Endodermal cell (in vitro differentiated cells): ENCODE measurements at regions not wholly inside any gene's neighbourhood (a gene's known extent, or its start where the extent isn't known, plus 50 kb on each side); places are given as distances from the start of the nearest gene placed in this dataset.

Source experiments
- DNase-seq: peaks from one replicate; pipeline ENCODE4 v3.0.0-alpha.2; 2017
- H3K27ac ChIP-seq: 2 replicates; pipeline ENCODE4 v1.5.1; 2013; ENCODE audit warnings: mild to moderate bottlenecking, low read depth, low read length, moderate library complexity
- H3K27me3 ChIP-seq: 2 replicates; pipeline ENCODE4 v1.6.1; 2013; ENCODE audit warnings: mild to moderate bottlenecking, low read length, moderate library complexity; ENCODE audit not compliant: insufficient read depth, control insufficient read depth, poor library complexity, severe bottlenecking
- H3K36me3 ChIP-seq: 2 replicates; pipeline ENCODE4 v1.7.0; 2013; ENCODE audit warnings: mild to moderate bottlenecking, low read length, moderate library complexity; ENCODE audit not compliant: control insufficient read depth, insufficient read depth
- H3K4me1 ChIP-seq: one replicate; pipeline ENCODE4 v1.7.0; 2013; ENCODE audit warnings: low read length; ENCODE audit not compliant: control insufficient read depth, insufficient read depth
- H3K4me3 ChIP-seq: 2 replicates; pipeline ENCODE4 v1.5.1; 2013; ENCODE audit warnings: mild to moderate bottlenecking, low read length, moderate library complexity
- H3K9ac ChIP-seq: 2 replicates; pipeline ENCODE4 v1.6.1; 2013; ENCODE audit warnings: mild to moderate bottlenecking, low read length, moderate library complexity; ENCODE audit not compliant: poor library complexity, severe bottlenecking; ENCODE audit errors: extremely low read depth
- H3K9me3 ChIP-seq: 2 replicates; pipeline ENCODE4 v1.6.1; 2013; ENCODE audit warnings: mild to moderate bottlenecking, low read length, moderate library complexity; ENCODE audit not compliant: control insufficient read depth
- H3K27ac Mint-ChIP-seq: 2 replicates; pipeline ENCODE4 v1.8.0; 2020; ENCODE audit warnings: mixed read lengths
- H3K27me3 Mint-ChIP-seq: 2 replicates; pipeline ENCODE4 v1.8.0; 2021; ENCODE audit warnings: mild to moderate bottlenecking, mixed read lengths; ENCODE audit not compliant: insufficient read depth
- H3K36me3 Mint-ChIP-seq: 2 replicates; pipeline ENCODE4 v1.8.0; 2020; ENCODE audit warnings: low read depth, mixed read lengths
- H3K4me1 Mint-ChIP-seq: 2 replicates; pipeline ENCODE4 v1.8.0; 2020; ENCODE audit warnings: mixed read lengths
- H3K4me3 Mint-ChIP-seq: 2 replicates; pipeline ENCODE4 v1.8.0; 2020; ENCODE audit warnings: mild to moderate bottlenecking, moderate library complexity, mixed read lengths
- H3K9me3 Mint-ChIP-seq: 2 replicates; pipeline ENCODE4 v1.8.0; 2020; ENCODE audit warnings: mild to moderate bottlenecking, mixed read lengths
- CTCF ChIP-seq: fragments of 200-600 bp; sonication (generic); conservative IDR thresholded peaks from 2 replicates; pipeline ENCODE4 v1.5.0; 2021; ENCODE audit warnings: antibody characterized with exemption, mild to moderate bottlenecking
- WGBS, 2 experiments: methylation state at CpG; one replicate each; pipeline versions ENCODE4 v1.1.5 to v1.1.7; 2013; ENCODE audit warnings: missing lambda C conversion rate in 2 of 2, mixed read lengths in 1 of 2; ENCODE audit not compliant: insufficient coverage in 1 of 2, insufficient read length in 1 of 2; 5-methylcytosine and 5-hydroxymethylcytosine counted together

GRCh38 chr14:106802413-106803364, 1276.3 kb downstream of the TMEM121 start:
- Histone ChIP-seq H3K4me1 (no peaks in the 10 kb centered on the region), H3K27ac (no peak overlapping the region), H3K27me3 (no peaks in the 10 kb centered on the region), H3K9ac (no peak overlapping the region), H3K9me3 (peaks cover 80% of the 10 kb centered on the region), H3K4me3 (no peak overlapping the region), H3K36me3 (no peaks in the 10 kb centered on the region)
- no peak for TF ChIP-seq CTCF
- DNase-seq, result peak; percentile 44
- Mint-ChIP-seq H3K27me3 (no peaks in the 10 kb centered on the region), H3K4me3 (no peak overlapping the region), H3K4me1 (no peaks in the 10 kb centered on the region), H3K9me3 (peaks cover 82% of the 10 kb centered on the region), H3K27ac (no peak overlapping the region), H3K36me3 (no peaks in the 10 kb centered on the region)
- 78 to 82% methylated on average over 17 to 26 of the region's 26 CpGs for WGBS, 2 experiments

GRCh38 chr14:106803379-106803778, 1277.0 kb downstream of the TMEM121 start:
- no peak overlapping the region for H3K9ac ChIP-seq
- no peaks in the 10 kb centered on the region for H3K4me1 Mint-ChIP-seq
- H3K4me3 Mint-ChIP-seq, result no peak overlapping the region
- H3K27me3 Mint-ChIP-seq, result no peaks in the 10 kb centered on the region
- H3K9me3 Mint-ChIP-seq, result peaks cover 82% of the 10 kb centered on the region
- H3K36me3 Mint-ChIP-seq, result no peaks in the 10 kb centered on the region
- no peak overlapping the region for H3K4me3 ChIP-seq
- no peaks in the 10 kb centered on the region for H3K27me3 ChIP-seq
- H3K4me1 ChIP-seq, result no peaks in the 10 kb centered on the region
- 55 to 57% methylated on average over 6 of the region's 6 CpGs for WGBS, 2 experiments
- no peak overlapping the region for H3K27ac Mint-ChIP-seq
- H3K9me3 ChIP-seq, result peaks cover 82% of the 10 kb centered on the region
- H3K36me3 ChIP-seq, result no peaks in the 10 kb centered on the region
- DNase-seq, result no peak
- no peak for TF ChIP-seq CTCF
- H3K27ac ChIP-seq, result no peak overlapping the region

- DNase-seq, result no peak
- peaks cover 95% of the 10 kb centered on the region for H3K9me3 Mint-ChIP-seq
- Histone ChIP-seq H3K9ac (no peak overlapping the region), H3K36me3 (no peaks in the 10 kb centered on the region), H3K27me3 (no peaks in the 10 kb centered on the region), H3K27ac (no peak overlapping the region), H3K4me3 (no peak overlapping the region), H3K4me1 (no peaks in the 10 kb centered on the region), H3K9me3 (peaks cover 72% of the 10 kb centered on the region)
- H3K36me3 Mint-ChIP-seq, result peaks cover 1% of the 10 kb centered on the region
- H3K4me1 Mint-ChIP-seq, result no peaks in the 10 kb centered on the region
- no peak overlapping the region for H3K4me3 Mint-ChIP-seq
- H3K27ac Mint-ChIP-seq, result no peak overlapping the region
- H3K27me3 Mint-ChIP-seq, result no peaks in the 10 kb centered on the region
- TF ChIP-seq CTCF, result no peak
- WGBS, 2 experiments, result 0 to 25% methylated on average over 1 to 3 of the region's 3 CpGs
Observed at GRCh38 chr14:106807493-106807892, 1281.1 kb downstream of the TMEM121 start.
